Endodermal cell (in vitro differentiated cells): ENCODE measurements at regions not wholly inside any gene's neighbourhood (a gene's known extent, or its start where the extent isn't known, plus 50 kb on each side); places are given as distances from the start of the nearest gene placed in this dataset.
A peak's percentile ranks its signal among the peaks of the same experiment; 100 is the strongest.

Experiments used
- DNase-seq: peaks from one replicate; pipeline ENCODE4 v3.0.0-alpha.2; 2017
- H3K27ac ChIP-seq: 2 replicates; pipeline ENCODE4 v1.5.1; 2013; ENCODE audit warnings: mild to moderate bottlenecking, low read depth, low read length, moderate library complexity
- H3K27me3 ChIP-seq: 2 replicates; pipeline ENCODE4 v1.6.1; 2013; ENCODE audit warnings: mild to moderate bottlenecking, low read length, moderate library complexity; ENCODE audit not compliant: insufficient read depth, control insufficient read depth, poor library complexity, severe bottlenecking
- H3K36me3 ChIP-seq: 2 replicates; pipeline ENCODE4 v1.7.0; 2013; ENCODE audit warnings: mild to moderate bottlenecking, low read length, moderate library complexity; ENCODE audit not compliant: control insufficient read depth, insufficient read depth
- H3K4me1 ChIP-seq: one replicate; pipeline ENCODE4 v1.7.0; 2013; ENCODE audit warnings: low read length; ENCODE audit not compliant: control insufficient read depth, insufficient read depth
- H3K4me3 ChIP-seq: 2 replicates; pipeline ENCODE4 v1.5.1; 2013; ENCODE audit warnings: mild to moderate bottlenecking, low read length, moderate library complexity
- H3K9ac ChIP-seq: 2 replicates; pipeline ENCODE4 v1.6.1; 2013; ENCODE audit warnings: mild to moderate bottlenecking, low read length, moderate library complexity; ENCODE audit not compliant: poor library complexity, severe bottlenecking; ENCODE audit errors: extremely low read depth
- H3K9me3 ChIP-seq: 2 replicates; pipeline ENCODE4 v1.6.1; 2013; ENCODE audit warnings: mild to moderate bottlenecking, low read length, moderate library complexity; ENCODE audit not compliant: control insufficient read depth
- H3K27ac Mint-ChIP-seq: 2 replicates; pipeline ENCODE4 v1.8.0; 2020; ENCODE audit warnings: mixed read lengths
- H3K27me3 Mint-ChIP-seq: 2 replicates; pipeline ENCODE4 v1.8.0; 2021; ENCODE audit warnings: mild to moderate bottlenecking, mixed read lengths; ENCODE audit not compliant: insufficient read depth
- H3K36me3 Mint-ChIP-seq: 2 replicates; pipeline ENCODE4 v1.8.0; 2020; ENCODE audit warnings: low read depth, mixed read lengths
- H3K4me1 Mint-ChIP-seq: 2 replicates; pipeline ENCODE4 v1.8.0; 2020; ENCODE audit warnings: mixed read lengths
- H3K4me3 Mint-ChIP-seq: 2 replicates; pipeline ENCODE4 v1.8.0; 2020; ENCODE audit warnings: mild to moderate bottlenecking, moderate library complexity, mixed read lengths
- H3K9me3 Mint-ChIP-seq: 2 replicates; pipeline ENCODE4 v1.8.0; 2020; ENCODE audit warnings: mild to moderate bottlenecking, mixed read lengths
- WGBS, 2 experiments: methylation state at CpG; one replicate each; pipeline versions ENCODE4 v1.1.5 to v1.1.7; 2013; ENCODE audit warnings: missing lambda C conversion rate in 2 of 2, mixed read lengths in 1 of 2; ENCODE audit not compliant: insufficient coverage in 1 of 2, insufficient read length in 1 of 2; 5-methylcytosine and 5-hydroxymethylcytosine counted together
- TF ChIP-seq, protein P1 (sequence below): fragments of 200-600 bp; sonication (generic); conservative IDR thresholded peaks from 2 replicates; pipeline ENCODE4 v1.5.0; 2021; ENCODE audit warnings: antibody characterized with exemption, mild to moderate bottlenecking

DNA sequence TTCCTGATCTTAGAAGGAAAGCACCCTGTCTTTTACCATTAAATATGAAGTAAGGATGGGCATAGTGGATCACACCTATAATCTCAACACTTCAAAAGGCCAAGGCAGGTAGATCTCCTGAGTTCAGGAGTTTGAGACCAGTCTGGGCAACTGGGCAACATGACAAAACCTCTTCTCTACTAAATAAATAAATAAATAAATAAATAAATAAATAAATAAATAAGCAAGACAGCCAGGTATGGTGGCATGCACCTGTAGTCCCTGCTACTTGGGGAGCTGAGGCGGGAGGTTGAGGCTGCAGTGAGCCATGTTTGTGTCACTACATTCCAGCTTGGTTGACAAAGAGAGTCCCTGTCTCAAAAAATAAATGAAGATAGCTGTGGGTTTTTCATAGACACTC, 313.1 kb downstream of the RPS24 start:
- Mint-ChIP-seq H3K27me3 (no peaks in the 10 kb centered on the region), H3K4me1 (peaks cover 11% of the 10 kb centered on the region), H3K4me3 (no peak overlapping the region), H3K27ac (no peak overlapping the region), H3K9me3 (peaks cover 21% of the 10 kb centered on the region), H3K36me3 (no peaks in the 10 kb centered on the region)
- H3K4me3 ChIP-seq: no peak overlapping the region
- no peaks in the 10 kb centered on the region for H3K4me1 ChIP-seq
- H3K9ac ChIP-seq: no peak overlapping the region
- no peaks in the 10 kb centered on the region for H3K27me3 ChIP-seq
- H3K27ac ChIP-seq: no peak overlapping the region
- peaks cover 9% of the 10 kb centered on the region for H3K9me3 ChIP-seq
- TF ChIP-seq, protein P1, sequence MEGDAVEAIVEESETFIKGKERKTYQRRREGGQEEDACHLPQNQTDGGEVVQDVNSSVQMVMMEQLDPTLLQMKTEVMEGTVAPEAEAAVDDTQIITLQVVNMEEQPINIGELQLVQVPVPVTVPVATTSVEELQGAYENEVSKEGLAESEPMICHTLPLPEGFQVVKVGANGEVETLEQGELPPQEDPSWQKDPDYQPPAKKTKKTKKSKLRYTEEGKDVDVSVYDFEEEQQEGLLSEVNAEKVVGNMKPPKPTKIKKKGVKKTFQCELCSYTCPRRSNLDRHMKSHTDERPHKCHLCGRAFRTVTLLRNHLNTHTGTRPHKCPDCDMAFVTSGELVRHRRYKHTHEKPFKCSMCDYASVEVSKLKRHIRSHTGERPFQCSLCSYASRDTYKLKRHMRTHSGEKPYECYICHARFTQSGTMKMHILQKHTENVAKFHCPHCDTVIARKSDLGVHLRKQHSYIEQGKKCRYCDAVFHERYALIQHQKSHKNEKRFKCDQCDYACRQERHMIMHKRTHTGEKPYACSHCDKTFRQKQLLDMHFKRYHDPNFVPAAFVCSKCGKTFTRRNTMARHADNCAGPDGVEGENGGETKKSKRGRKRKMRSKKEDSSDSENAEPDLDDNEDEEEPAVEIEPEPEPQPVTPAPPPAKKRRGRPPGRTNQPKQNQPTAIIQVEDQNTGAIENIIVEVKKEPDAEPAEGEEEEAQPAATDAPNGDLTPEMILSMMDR: no peak
- DNase-seq: no peak
- 87 to 88% methylated on average over 1 of the region's 1 CpG for WGBS, 2 experiments
- H3K36me3 ChIP-seq: no peaks in the 10 kb centered on the region

DNA sequence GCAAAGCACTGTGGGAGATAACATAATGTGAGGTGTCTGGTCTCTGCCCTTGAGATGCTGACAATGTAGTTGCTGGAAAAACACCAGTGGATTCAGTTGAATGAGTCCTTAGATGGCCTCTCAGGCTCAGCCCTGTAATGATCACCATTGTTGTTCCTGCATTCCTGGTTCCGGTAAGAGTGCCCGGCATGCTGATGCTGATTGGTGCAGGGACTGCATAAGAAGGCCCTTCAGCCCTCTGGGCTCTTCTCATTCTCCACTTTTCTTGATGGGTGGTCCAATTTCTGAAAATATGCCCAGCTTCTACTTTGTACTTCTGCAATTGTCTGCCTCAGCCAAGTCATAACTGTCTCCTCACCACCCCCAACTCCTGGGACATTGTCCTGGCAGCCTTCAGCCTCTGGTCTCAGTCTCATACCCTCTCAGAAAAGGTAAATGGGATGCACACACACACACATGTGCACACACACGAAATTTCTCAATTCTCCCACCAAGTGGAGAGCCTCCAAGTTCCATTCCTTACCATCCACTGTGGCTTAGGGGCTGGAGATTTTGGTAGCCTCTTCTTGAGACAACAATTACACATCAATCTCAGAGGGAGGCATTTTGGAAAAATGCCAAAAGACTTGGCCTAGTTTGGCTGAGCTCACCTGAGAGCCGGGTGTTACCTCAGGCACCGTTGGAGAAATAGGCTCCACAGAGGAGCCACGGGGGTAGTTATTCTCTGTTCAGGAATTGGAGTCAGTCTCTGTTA, 314.9 kb downstream of the RPS24 start:
- Histone ChIP-seq H3K4me3 (no peak overlapping the region), H3K27ac (no peak overlapping the region), H3K27me3 (no peaks in the 10 kb centered on the region), H3K9ac (no peak overlapping the region), H3K36me3 (no peaks in the 10 kb centered on the region), H3K4me1 (no peaks in the 10 kb centered on the region), H3K9me3 (peaks cover 9% of the 10 kb centered on the region)
- H3K9me3 Mint-ChIP-seq: peaks cover 21% of the 10 kb centered on the region
- TF ChIP-seq, protein P1: no peak
- H3K27ac Mint-ChIP-seq: no peak overlapping the region
- DNase-seq: peak; percentile 22
- no peaks in the 10 kb centered on the region for H3K27me3 Mint-ChIP-seq
- peaks cover 11% of the 10 kb centered on the region for H3K4me1 Mint-ChIP-seq
- WGBS, 2 experiments: 88 to 95% methylated on average over 5 to 6 of the region's 6 CpGs
- no peaks in the 10 kb centered on the region for H3K36me3 Mint-ChIP-seq
- no peak overlapping the region for H3K4me3 Mint-ChIP-seq

DNA sequence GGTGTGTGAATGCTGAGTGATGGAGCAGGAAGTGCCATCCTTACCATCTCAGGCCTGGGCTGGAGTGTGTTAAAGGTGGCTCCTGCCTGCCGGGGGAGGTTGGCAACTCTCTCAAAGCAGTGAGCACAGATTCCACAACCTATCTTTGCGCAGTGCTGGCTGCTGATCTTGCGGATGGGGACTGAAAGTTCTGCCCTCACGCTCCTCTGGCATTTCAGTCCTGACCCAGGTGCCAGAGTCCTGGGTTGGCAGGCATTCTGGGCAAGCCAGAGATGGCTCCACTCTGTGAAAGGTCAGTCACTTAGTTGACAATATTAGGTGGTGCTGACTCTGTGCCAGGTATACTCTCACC, 315.5 kb downstream of the RPS24 start:
- H3K36me3 Mint-ChIP-seq: no peaks in the 10 kb centered on the region

More for the DNA sequence above, 315.5 kb downstream of the RPS24 start:
- Histone ChIP-seq H3K4me3 (no peak overlapping the region), H3K9ac (no peak overlapping the region), H3K27me3 (no peaks in the 10 kb centered on the region), H3K9me3 (peaks cover 9% of the 10 kb centered on the region), H3K4me1 (no peaks in the 10 kb centered on the region), H3K36me3 (no peaks in the 10 kb centered on the region), H3K27ac (no peak overlapping the region)
- 96 to 100% methylated on average over 3 to 4 of the region's 4 CpGs for WGBS, 2 experiments
- Mint-ChIP-seq H3K4me3 (no peak overlapping the region), H3K9me3 (peaks cover 21% of the 10 kb centered on the region), H3K27me3 (no peaks in the 10 kb centered on the region), H3K27ac (no peak overlapping the region), H3K4me1 (peaks cover 11% of the 10 kb centered on the region)
- peak; percentile 34 for DNase-seq
- TF ChIP-seq, protein P1: no peak
